Amygdala (tissue), 56 donors: ENCODE measurements at regions not wholly inside any gene's neighbourhood (a gene's known extent, or its start where the extent isn't known, plus 50 kb on each side); places are given as distances from the start of the nearest gene placed in this dataset.

ENCODE experiments used
- DNase-seq, 56 donors: peaks; one replicate each; lab custom pipeline; 2025; lab: John Stamatoyannopoulos, UW

DNA sequence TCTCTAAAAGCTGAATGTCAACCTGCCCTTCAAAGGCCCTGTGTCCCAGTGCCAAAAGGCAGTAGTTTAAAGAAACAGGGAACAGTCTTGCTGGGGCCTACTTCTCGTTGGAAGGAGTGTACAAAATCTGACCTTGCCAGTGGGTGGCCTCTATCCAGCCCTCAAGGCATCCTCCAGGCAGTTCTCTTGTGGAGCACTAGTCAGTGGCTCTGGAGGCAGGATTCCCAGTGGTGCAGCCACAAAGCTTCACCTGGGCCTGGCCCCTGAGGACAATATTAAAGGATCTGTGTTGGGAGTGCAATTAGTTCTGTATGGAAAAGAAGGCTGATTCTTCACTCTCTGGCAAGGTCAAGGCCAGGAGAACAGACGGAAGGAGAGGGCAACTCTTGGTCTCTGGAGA is 237.8 kb upstream of the ADAMTS9 start:
- no peak for DNase-seq

DNA sequence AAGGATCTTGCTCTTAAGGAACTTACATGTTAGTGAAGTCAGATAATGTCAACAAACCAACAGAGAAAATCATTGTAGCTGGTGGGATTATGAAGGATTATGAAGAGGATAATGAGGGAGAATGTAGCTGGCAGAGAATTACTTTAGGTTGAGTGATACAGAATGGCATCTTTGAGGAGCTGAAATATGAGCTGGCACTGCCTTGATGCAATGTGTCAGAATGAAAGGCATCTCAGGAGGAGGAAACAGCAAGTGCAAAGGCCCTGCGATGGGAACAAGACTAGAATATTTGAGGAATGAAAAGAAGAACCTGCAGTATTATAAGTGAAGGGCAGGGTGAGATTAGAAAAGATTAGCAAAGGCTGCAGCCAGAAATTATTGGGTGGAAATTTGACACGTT is 237.2 kb upstream of the ADAMTS9 start:
- no peak for DNase-seq

DNA sequence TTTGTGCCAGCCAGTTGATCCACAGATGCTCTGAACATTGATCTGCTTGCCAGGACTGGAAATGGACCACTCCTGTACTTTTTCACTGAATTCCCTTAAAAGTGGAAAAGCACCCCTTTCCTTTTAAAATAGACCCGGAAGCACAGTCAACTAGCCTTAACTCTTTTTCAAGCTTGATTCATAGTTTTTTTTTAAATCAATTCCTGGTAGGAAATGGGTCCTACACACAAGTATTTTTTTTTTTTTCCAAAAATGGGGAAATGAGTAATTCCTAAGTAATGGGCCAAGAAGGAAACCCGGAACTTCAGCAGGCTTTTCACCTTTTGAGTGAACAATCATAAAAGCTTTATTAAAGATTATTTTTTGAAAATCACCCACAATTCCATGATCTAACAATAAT is 234.4 kb upstream of the ADAMTS9 start:
- no peak for DNase-seq

DNA sequence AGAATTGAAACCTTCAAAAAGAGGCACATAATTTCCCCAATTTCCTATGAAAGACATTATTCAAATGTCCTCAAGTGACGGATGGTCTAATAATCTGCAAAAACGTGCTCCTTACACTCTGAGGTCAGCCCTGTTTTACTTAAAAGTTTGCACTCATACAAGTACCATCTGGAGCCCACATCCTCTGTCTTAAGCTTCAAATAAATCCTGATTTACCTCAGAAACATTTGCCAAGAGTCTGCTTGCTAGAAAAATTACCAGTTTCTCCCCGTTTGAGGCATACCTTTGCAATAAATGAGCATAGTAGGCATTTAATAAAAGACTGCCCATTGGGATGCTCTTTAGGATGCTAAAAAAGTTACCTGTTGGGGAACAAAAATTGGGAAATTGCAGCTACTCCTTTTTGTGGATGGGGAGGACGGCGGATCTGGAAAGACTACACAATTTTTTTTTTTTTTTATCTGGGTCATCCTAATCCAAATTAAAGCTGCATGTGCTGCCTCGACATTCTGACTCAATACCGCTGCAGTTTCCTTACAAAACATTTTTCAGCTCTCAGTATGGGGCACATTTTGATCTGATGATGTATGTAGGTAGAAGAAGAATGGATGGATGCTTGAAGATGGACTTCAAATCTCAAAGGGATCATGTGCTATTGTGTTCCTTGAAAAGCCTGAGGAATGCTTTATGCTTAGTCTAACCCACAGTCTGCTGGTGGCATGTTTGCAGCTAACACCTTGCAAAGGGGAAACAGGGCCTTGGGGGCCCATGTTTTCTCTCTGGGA is 233.7 kb upstream of the ADAMTS9 start:
- DNase-seq = no peak

DNA sequence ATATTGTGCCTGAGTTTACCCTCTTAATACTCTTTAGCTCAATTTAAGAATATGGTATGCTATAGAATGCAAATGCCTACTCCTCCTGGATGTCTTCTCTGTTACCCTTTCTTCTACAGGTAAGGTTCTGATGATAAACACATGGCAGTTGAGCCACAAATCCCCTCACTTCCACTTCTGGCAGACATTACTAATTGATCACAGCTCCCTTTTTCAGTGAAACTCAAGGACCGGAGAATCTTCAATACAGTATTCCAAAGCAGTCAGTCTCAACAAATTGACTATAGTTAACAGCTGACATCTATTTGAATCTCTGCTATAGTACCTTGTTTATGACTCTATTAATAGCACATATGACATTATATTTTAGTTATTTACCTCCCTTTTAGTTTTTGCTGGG is 232.1 kb upstream of the ADAMTS9 start:
- no peak for DNase-seq

DNA sequence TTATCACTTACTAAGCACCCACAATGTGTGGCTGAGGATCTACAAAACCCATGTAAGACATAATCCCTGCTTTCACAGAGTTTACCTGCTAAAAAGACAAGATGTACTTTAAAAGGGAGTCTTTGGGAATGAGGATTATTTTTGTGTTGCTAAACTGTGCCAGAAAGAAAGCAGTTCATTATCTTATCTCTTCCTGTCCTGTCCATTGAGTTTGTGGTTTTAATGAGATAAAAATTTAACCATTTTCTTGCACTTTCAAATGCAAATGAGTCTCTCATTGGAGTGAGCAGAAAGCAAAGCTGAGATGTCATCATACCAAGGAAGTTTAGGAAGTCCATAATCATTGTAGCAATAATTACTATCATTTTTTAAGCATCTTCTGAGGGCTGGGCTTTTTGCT is 231.2 kb upstream of the ADAMTS9 start:
- DNase-seq = no peak

DNA sequence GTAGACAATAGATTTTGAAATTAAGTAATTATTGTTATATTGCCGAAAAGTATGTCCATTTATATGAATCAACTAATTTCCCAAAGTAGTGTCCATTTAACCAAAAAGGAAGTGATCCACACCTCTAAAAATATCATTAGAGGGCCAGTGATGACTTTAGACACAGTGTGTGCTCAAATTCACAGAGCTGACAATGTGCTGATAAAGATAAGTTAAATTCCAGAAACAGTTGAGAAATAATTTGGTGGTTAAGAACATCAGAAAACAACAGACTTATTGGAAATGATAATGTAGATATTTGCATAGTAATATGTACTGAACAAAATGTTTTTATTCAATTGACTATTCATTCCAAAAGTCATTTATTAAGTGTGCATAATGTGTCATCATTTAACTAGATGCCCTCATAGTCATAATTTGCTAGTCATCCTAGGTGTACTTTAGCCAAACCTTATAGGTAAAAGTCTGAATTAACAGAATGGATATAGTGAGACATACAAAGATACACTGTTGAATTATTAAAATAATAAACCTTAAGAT is 230.2 kb upstream of the ADAMTS9 start:
- DNase-seq = no peak

DNA sequence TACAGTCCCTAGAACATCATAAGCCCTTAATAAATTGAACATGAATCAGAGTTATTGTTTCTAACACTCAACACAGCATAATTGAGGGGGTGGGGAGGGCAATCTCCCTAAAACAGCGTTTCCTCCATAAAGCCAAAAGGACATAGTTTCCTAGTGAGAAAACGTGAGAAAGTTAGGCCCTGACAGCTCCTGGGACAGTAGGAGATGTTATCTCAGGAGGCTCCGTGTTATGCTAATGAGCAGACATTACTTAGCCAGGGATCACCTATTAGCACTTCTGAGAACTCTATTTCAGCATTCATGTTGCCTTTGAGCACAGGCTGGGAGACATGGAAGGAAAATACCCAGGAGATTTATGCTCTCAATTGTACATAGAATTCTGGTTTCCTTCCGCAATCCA is 229.1 kb upstream of the ADAMTS9 start:
- DNase-seq = no peak

DNA sequence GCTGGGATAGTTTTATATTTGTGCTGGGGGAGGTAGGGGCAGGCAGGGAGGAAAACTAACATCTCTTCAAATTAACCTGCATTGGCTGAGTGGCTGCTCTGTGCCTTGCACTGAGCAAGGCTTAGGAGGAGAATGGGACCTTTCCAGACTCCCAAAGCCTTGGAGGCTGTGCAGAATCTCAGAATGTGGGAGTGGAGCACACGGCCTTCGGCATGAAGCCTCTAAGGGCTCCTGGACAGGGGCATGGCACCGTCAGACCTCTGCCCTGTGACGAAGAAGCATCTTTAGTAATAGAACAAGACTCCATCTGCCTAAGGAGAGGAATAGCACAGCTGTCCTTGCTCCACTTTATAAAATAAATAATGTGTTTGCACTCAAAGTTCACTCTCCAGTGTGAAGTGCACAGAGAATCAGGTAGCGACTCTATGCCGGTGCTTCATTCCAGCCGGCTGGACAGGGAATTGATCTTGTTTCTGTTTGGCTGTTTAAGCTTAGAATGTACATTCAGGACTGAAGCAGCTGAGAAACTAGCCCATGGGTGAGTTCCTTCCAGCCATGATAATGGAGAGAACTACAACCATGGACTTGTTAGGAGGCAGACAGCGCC is 228.5 kb upstream of the ADAMTS9 start:
- DNase-seq = no peak

DNA sequence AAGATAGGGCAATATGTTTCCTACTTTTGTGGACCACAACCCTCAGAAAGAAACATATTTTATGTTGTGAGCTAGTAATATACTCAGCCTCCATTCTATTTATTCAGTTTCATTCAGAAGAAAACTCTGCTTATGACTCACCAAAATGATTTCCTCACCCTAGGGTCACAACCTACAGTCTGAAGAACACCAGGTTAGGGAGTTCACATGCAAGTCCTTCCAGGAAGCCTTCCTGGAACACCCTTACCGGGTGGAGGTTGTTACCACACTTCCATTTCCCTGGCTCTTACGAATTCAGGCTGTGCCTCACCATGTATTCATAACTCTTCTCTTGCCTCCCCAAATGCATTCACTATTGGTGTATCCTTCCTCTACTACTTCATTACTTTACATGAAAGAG is 228.0 kb upstream of the ADAMTS9 start:
- DNase-seq = no peak

DNA sequence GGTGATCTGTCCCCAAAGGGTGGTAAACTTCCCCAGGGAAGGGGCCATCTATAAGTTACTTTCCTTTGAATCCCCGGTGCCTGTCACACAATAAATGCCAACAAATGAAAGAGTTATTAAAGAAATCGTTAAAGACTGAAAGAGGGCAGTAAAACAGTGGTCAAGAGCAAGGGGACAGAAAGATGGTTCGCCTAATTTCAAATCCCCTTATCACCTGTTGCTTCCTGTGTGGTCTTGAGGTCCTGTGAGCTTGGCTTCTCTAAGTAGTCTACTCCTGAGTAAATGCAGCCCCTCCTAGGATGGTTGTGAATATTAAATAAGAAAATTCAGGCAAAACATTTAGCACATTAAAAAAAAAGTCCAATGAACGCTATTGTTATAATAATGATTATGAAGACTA is 225.7 kb upstream of the ADAMTS9 start:
- DNase-seq = no peak

DNA sequence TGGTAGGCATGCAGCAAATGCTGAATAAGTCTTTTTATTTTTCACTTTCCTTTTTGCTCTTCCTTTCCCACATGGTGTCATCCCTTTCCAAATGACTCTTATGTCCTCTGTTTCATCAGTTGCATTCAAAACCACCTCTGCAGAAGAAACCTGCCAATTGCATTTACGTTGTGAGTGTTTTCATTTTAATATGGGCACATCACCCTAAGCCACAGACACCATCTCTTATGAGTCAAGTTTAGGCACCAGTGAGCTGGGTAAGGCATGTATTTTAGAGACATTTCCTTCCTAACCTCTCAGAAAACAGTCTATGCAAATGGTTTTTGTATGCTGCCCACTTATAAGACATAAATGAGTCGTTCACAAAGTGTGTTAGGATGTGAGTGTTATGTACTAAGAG is 223.3 kb upstream of the ADAMTS9 start:
- DNase-seq = no peak

DNA sequence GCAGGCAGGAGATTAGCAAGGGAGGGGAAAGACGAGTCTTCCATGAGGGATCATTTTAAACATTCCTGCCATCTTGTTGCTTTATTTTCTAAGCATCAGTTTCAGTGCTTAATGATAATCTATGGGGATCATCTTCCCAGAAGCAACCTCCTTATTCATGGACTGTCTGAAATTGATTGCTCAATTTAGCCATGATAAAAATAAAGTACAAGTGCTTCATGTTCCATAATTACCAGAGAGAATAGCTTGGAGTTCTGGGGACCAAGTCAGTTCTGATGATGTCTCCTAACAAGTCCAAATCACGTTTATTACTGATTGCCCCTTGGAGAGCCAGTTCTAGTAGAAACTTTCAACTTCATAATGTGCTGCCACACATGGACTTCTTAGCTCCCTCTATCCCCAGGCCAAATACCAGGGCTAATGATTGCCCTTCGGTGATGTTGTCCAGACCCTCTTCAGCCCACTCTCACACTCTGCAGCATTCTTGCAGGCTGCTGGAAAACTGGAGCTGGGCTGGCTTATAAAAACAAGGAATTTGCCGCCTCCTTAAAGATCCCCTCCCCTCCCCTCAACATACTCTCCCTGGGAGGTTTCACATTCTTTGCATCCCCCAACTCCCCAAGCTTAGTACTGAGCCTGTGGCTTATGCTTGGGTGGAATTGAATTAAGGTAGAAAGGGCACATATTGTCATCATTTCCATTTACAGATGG is 222.1 kb upstream of the ADAMTS9 start:
- no peak for DNase-seq

DNA sequence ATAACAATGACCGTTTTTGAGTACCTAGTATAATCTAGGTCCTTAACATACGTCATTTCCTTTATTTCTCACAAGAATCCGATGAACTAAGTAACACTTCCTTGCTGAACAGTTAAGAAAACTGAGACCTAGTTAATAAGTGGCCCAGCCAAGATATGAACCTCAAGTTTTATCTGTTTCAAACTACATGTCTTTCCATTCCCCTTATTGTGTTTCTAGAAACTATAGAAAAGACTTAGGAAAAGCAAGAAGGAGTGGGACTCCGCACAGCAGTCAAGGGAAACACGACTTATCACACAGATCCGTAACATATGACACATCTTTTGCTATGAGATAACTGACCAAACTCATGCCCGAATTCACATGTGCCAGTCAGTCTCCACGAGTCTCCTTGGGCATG is 221.2 kb upstream of the ADAMTS9 start:
- DNase-seq = no peak

DNA sequence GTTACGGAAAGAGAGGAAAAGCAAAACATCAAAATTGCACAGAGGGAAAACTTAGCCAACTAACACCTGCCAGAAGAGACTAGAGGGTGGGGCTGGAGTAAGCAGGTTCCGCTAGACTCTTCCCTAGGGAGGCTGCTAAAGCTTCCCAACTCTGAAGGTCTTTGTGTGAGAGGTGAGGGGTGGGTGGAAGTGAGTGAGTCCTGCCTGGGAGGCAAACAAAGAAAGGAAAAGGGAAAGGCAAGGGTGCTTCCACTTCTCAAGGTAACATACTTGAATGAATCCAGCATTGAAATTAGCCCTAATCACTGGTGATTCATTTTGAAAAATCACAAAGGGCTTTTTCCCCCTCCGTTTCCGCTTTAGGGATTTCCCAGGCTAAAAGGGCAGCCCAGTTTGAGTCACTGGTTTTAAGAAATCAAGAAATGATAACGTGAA is 220.5 kb upstream of the ADAMTS9 start:
- DNase-seq = no peak

DNA sequence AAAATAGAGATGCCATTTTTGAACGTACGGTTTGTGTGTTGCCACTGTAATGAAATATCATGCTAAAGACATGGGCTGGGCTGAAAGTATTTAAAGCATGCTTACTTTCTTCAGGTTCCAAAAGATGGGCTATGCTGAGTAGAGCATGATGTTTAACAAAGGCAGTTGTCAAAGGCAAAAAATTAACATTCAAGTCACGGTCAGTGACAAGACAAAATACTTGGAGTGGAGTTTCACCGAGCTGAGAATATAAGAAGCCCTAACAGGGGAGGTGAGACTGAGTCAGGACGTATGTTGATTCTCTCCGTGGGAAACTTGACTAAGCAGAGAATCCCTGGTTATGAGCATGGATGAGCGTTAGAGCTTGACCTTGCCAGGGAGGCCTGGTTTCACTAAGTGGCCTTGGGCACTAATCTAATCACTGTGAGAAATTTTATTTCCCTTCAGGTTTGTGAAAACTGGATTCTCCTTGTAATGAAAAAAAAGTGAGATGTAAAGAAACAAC is 218.2 kb upstream of the ADAMTS9 start:
- DNase-seq = no peak

DNA sequence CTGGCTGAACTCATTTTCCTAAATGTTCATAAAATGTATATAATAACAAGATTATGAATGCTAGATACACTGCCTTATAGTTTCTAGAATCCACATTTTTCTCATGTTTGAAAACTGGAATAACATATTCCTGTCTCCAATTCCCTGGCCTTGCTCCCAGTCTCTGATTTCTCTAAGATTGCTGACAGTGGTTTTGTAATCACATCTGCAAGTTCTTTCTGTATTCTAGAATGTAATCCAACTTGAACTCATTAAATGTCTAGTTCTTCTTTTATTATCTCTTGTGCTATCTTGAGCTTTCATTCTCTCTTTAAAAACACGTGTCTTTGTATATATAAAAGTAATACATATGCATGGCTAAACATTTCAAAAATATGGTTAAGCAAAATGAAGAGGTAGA is 215.2 kb upstream of the ADAMTS9 start:
- DNase-seq = no peak

DNA sequence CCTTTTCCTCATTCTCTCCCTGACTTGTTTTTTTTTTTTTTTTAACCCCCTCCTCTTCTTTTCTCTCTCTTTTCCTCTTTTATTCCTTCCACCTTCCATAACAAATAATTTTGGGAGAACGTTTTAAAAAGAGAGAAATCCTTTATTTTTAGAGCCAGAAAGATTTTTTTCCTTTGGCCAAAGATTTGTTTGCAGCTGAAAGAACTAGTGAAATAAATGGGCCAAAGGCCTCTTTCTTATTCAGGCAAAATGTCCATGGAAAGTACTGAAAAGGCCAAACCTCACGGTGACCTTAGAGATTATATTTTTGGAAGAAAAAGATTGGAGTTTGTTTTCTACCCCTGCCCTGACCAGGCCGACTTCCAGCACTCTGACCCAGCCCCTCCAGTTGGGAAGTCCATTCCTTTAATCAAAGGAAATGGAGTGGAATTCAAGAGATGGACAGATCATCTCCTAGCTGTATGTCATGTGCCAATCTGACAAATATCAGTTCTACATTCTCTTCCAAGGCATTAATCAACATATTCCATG is 214.3 kb upstream of the ADAMTS9 start:
- no peak for DNase-seq

DNA sequence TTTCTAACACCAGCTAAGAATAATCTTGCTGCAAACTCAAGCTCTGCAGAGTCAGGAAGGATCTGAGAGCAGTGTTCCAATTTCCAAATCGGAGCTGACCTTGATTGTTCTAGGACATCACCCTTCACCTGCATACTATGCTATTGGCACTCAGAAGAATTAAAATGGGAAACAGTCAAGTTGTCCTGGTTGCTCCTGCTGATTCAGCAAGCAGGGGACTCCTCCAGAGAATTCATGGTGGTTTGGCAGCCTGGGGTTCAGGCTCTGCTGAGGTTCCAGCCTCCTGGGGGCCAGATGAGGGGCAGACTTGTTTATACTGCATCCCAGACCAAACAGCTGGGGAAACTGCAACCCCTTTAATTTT is 213.7 kb upstream of the ADAMTS9 start:
- no peak for DNase-seq

DNA sequence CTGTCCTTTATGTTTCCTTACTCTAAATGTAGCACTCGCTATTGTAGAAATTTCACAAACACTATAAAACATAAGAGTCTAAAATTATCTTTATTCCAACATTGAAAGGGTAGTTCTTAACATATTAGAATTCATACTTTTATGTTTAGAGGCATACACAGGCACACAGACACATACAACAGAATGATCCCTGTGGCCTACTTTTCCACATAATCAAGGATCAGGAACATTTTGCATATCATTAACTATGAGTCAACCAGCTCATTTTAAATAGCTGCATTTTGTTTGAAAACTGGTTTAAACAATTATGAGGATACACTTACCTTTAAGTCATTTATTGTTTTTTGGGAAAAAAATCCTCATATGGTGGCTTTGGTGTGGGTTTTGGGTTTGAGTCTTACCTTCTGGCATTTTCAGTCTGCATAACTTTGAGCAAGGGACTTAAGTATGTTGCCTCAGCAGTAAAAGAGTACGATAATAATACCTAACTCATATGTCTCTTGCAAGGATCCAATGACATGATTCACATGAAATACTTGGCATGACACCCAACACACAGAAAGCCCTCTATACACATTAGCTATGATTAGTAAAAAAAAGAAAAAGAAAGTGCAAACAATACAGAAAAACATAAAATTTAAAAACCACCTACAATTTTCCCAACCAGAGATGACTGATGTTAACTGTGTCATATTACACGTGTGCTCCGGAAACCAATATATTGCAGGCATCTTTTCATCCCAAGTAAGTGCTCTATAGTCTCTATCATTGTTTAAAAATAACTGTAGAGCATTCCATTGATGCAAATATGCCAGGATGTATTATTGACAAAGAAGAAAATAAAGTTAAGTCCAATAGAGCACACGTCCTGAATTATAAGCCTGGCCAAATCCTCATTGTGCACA is 213.1 kb upstream of the ADAMTS9 start:
- DNase-seq = no peak
